Testis (tissue), 2 donors: ENCODE measurements at regions not wholly inside any gene's neighbourhood (a gene's known extent, or its start where the extent isn't known, plus 50 kb on each side); places are given as distances from the start of the nearest gene placed in this dataset.

ENCODE experiments used
- DNase-seq: peaks from one replicate; pipeline ENCODE4 v3.0.0-alpha.2; 2019
- H3K27ac ChIP-seq, 2 donors: fragments of 200-600 bp; sonication (generic); one replicate each; pipeline ENCODE4 v1.5.1; 2019
- H3K27me3 ChIP-seq: fragments of 200-600 bp; sonication (generic); one replicate; pipeline ENCODE4 v1.5.1; 2019
- H3K36me3 ChIP-seq: fragments of 200-600 bp; sonication (generic); one replicate; pipeline ENCODE4 v1.5.1; 2017; ENCODE audit warnings: low read depth; ENCODE audit errors: missing control alignments
- H3K4me1 ChIP-seq: fragments of 200-600 bp; sonication (generic); one replicate; pipeline ENCODE4 v1.5.1; 2019
- H3K4me3 ChIP-seq, 2 donors: fragments of 200-600 bp; sonication (generic); one replicate each; pipeline ENCODE4 v1.5.1; 2017 to 2019
- H3K9me3 ChIP-seq: fragments of 200-600 bp; sonication (generic); one replicate; pipeline ENCODE4 v1.5.1; 2017
- CTCF ChIP-seq, 3 experiments: fragments of 450-650 bp in 2 of 3; fragments of 200-600 bp in 1 of 3; sonication (generic) in 1 of 3; IDR thresholded peaks; one replicate each; pipeline ENCODE4 v1.5.1; 2016 to 2019; ENCODE audit warnings: antibody characterized with exemption in 3 of 3, mild to moderate bottlenecking in 2 of 3, moderate library complexity in 1 of 3
- POLR2A ChIP-seq: fragments of 450-650 bp; IDR thresholded peaks from one replicate; pipeline ENCODE4 v1.6.1; 2017; ENCODE audit warnings: antibody characterized with exemption, mild to moderate bottlenecking, moderate library complexity
- WGBS, 2 donors: methylation state at CpG; one replicate each; pipeline ENCODE4 v1.1.5; 2018; 5-methylcytosine and 5-hydroxymethylcytosine counted together
- intact Hi-C: fragments of 100-400 bp; cut with DNase I; formaldehyde crosslinking; loops from one replicate; pipeline ENCODE4 v1.15.1; 2023; ENCODE audit warnings: low total_unique reads

GRCh38 chr7:124152859-124153692 is 120.2 kb upstream of the TMEM229A start:
- Histone ChIP-seq H3K36me3 (no peaks in the 10 kb centered on the region), H3K4me3 (no peak overlapping the region), H3K27ac (no peak overlapping the region), H3K27me3 (no peaks in the 10 kb centered on the region), H3K9me3 (no peaks in the 10 kb centered on the region), H3K4me1 (peaks cover 4% of the 10 kb centered on the region)
- peak; percentile 29 for DNase-seq
- no peak for TF ChIP-seq POLR2A
- peak; percentile 10 to 39 (median 20) for TF ChIP-seq CTCF (IDR thresholded peaks at IDR 0.05)
- intact Hi-C loops = no loop called here
- 92% methylated on average over 1 of the region's 1 CpG for WGBS, 2 donors

GRCh38 chr7:124137664-124138063 is 104.8 kb upstream of the TMEM229A start:
- Histone ChIP-seq H3K27ac (no peak overlapping the region), H3K27me3 (no peaks in the 10 kb centered on the region), H3K36me3 (no peaks in the 10 kb centered on the region), H3K4me3 (no peak overlapping the region), H3K9me3 (no peaks in the 10 kb centered on the region), H3K4me1 (no peaks in the 10 kb centered on the region)
- intact Hi-C loops = no loop called here
- no peak for DNase-seq
- WGBS, 2 donors = 92 to 96% methylated on average over 1 of the region's 1 CpG
- TF ChIP-seq CTCF (IDR thresholded peaks at IDR 0.05) (no peak), POLR2A (no peak)

- Histone ChIP-seq H3K4me1 (no peaks in the 10 kb centered on the region), H3K9me3 (no peaks in the 10 kb centered on the region), H3K27me3 (no peaks in the 10 kb centered on the region), H3K36me3 (no peaks in the 10 kb centered on the region), H3K4me3 (no peak overlapping the region), H3K27ac (no peak overlapping the region)
- TF ChIP-seq POLR2A = no peak
- TF ChIP-seq CTCF (IDR thresholded peaks at IDR 0.05) = no peak
- 35 to 60% methylated on average over 1 of the region's 1 CpG for WGBS, 2 donors
- no peak for DNase-seq
- intact Hi-C loops = no loop called here
Measured at GRCh38 chr7:124124201-124124600, 91.3 kb upstream of the TMEM229A start.

- Histone ChIP-seq H3K27ac (no peak overlapping the region), H3K4me1 (no peaks in the 10 kb centered on the region), H3K36me3 (no peaks in the 10 kb centered on the region), H3K9me3 (no peaks in the 10 kb centered on the region), H3K27me3 (no peaks in the 10 kb centered on the region), H3K4me3 (no peak overlapping the region)
- DNase-seq = no peak
- TF ChIP-seq CTCF (IDR thresholded peaks at IDR 0.05) (no peak), POLR2A (no peak)
- intact Hi-C loops = no loop called here
Measured at GRCh38 chr7:124120911-124121310, 88.0 kb upstream of the TMEM229A start.

- intact Hi-C loops = no loop called here
- H3K27ac ChIP-seq = no peak overlapping the region
- no peaks in the 10 kb centered on the region for H3K36me3 ChIP-seq
- 40 to 49% methylated on average over 1 of the region's 1 CpG for WGBS, 2 donors
- DNase-seq = no peak
- no peaks in the 10 kb centered on the region for H3K9me3 ChIP-seq
- TF ChIP-seq POLR2A = no peak
- no peak for TF ChIP-seq CTCF (IDR thresholded peaks at IDR 0.05)
- no peak overlapping the region for H3K4me3 ChIP-seq
- H3K27me3 ChIP-seq = no peaks in the 10 kb centered on the region
- no peaks in the 10 kb centered on the region for H3K4me1 ChIP-seq
Measured at GRCh38 chr7:124113045-124113444, 80.2 kb upstream of the TMEM229A start.
